Ascending aorta (tissue), 2 donors: ENCODE measurements at regions not wholly inside any gene's neighbourhood (a gene's known extent, or its start where the extent isn't known, plus 50 kb on each side); places are given as distances from the start of the nearest gene placed in this dataset.

Experiments
- DNase-seq, 2 donors: peaks; one replicate each; pipeline ENCODE4 v3.0.0-alpha.2; 2019; ENCODE audit warnings: low spot score in 2 of 2
- H3K27ac ChIP-seq, 2 donors: fragments of 200-600 bp; sonication (generic); one replicate each; pipeline ENCODE4 v1.5.1; 2016 to 2017; ENCODE audit warnings: mild to moderate bottlenecking in 1 of 2
- H3K27me3 ChIP-seq: fragments of 200-600 bp; sonication (generic); one replicate; pipeline ENCODE4 v1.5.1; 2017
- H3K36me3 ChIP-seq, 2 donors: fragments of 200-600 bp; sonication (generic); one replicate each; pipeline ENCODE4 v1.5.1; 2016
- H3K4me1 ChIP-seq, 2 donors: fragments of 200-600 bp; sonication (generic); one replicate each; pipeline ENCODE4 v1.5.1; 2016 to 2017; ENCODE audit warnings: mild to moderate bottlenecking in 1 of 2
- H3K4me3 ChIP-seq, 2 donors: fragments of 200-600 bp; sonication (generic); one replicate each; pipeline ENCODE4 v1.5.1; 2016 to 2017; ENCODE audit warnings: mild to moderate bottlenecking in 1 of 2
- H3K9me3 ChIP-seq, 2 donors: fragments of 200-600 bp; sonication (generic); one replicate each; pipeline ENCODE4 v1.5.1; 2016
- intact Hi-C: fragments of 100-400 bp; cut with DNase I; formaldehyde crosslinking; loops from one replicate; pipeline ENCODE4 v1.15.1; 2023
- TF ChIP-seq, protein P1 (sequence below), 3 experiments: fragments of 200-600 bp in 2 of 3; fragments of 450-650 bp in 1 of 3; sonication (generic) in 2 of 3; IDR thresholded peaks; one replicate each; pipeline ENCODE4 v1.5.1; 2016 to 2019; ENCODE audit warnings: antibody characterized with exemption in 3 of 3, mild to moderate bottlenecking in 1 of 3, moderate library complexity in 1 of 3

DNA sequence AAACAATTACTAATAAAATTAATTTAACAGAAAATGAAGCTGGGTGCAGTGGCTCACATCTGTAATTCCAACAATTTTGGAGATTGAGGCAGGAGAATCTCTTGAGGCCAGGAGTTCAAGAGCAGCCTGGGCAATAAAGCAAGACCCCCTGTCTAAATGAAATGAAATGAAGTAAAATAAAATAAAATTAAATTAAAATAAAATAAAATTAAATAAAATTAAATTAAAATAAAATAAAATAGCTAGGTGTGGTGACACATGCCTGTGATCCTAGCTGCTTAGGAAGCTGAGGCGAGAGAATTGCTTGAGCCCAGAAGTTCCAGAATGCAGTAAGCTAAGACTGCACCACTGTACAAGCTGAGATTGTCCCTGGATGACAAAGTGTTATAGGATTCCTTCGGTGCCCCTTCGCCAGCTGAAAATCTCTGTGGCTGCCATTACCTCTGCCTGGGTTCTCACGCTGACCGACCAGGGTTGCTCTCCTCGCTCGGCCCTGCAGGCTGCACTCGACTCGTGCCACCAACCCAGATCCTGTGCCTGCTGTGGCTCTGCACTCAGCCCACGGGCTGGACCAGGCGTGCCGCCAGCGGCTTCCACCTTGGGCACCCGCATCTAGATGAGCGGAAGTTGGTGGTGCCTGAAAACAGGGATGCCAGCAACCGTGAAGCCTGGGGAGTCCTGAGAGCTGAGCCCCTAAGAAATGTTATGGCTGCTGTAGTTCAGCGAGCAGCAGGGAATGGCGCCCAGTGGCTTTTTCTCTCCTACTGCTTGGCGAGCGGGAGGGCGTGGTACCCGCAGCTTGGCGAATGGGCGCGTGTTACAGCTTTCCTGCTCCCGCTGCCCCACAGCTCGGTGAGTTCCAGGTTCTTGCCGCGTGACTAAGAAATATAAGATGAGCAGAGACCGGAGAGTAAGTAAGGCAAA is 539.2 kb upstream of the PCDH9 start:
- Histone ChIP-seq H3K36me3 (no peaks in the 10 kb centered on the region), H3K4me1 (no peaks in the 10 kb centered on the region), H3K4me3 (no peak overlapping the region), H3K27me3 (no peaks in the 10 kb centered on the region), H3K9me3 (no peaks in the 10 kb centered on the region), H3K27ac (no peak overlapping the region)
- TF ChIP-seq, protein P1, sequence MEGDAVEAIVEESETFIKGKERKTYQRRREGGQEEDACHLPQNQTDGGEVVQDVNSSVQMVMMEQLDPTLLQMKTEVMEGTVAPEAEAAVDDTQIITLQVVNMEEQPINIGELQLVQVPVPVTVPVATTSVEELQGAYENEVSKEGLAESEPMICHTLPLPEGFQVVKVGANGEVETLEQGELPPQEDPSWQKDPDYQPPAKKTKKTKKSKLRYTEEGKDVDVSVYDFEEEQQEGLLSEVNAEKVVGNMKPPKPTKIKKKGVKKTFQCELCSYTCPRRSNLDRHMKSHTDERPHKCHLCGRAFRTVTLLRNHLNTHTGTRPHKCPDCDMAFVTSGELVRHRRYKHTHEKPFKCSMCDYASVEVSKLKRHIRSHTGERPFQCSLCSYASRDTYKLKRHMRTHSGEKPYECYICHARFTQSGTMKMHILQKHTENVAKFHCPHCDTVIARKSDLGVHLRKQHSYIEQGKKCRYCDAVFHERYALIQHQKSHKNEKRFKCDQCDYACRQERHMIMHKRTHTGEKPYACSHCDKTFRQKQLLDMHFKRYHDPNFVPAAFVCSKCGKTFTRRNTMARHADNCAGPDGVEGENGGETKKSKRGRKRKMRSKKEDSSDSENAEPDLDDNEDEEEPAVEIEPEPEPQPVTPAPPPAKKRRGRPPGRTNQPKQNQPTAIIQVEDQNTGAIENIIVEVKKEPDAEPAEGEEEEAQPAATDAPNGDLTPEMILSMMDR (IDR thresholded peaks at IDR 0.05), result no peak
- DNase-seq, result no peak
- intact Hi-C loops, result no loop called here

GRCh38 chr13:67763984-67764383 is 533.8 kb upstream of the PCDH9 start:
- Histone ChIP-seq H3K9me3 (no peaks in the 10 kb centered on the region), H3K27me3 (no peaks in the 10 kb centered on the region)
- intact Hi-C loops, result no loop called here

DNA sequence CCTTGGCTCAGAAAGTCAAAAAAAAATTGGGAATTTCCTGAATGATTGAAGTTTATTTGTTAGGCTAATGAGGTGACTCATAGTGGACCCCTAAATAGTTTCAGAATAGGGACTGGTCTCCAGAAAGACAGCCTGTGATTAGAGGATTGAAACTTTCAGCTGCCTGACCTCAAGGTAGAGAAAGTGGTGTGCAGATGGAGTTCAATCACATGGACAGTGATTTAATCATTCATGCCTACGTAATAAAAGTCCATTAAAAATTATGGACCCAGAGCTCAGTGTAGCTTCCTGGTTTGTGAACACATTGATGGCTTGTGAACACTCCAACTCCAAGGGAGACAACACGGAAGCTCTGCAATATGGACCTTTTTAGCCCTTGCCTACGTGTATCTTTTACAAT is 533.2 kb upstream of the PCDH9 start:
- H3K4me3 ChIP-seq, result no peak overlapping the region
- intact Hi-C loops, result no loop called here
- no peaks in the 10 kb centered on the region for H3K36me3 ChIP-seq
- TF ChIP-seq, protein P1 (IDR thresholded peaks at IDR 0.05), result no peak
- no peaks in the 10 kb centered on the region for H3K4me1 ChIP-seq
- H3K9me3 ChIP-seq, result no peaks in the 10 kb centered on the region
- no peak overlapping the region for H3K27ac ChIP-seq
- H3K27me3 ChIP-seq, result no peaks in the 10 kb centered on the region
- DNase-seq, result no peak

More at GRCh38 chr13:67763984-67764383, 533.8 kb upstream of the PCDH9 start:
- Histone ChIP-seq H3K4me3 (no peak overlapping the region), H3K36me3 (no peaks in the 10 kb centered on the region), H3K27ac (no peak overlapping the region), H3K4me1 (no peaks in the 10 kb centered on the region)
- no peak for DNase-seq
- TF ChIP-seq, protein P1 (IDR thresholded peaks at IDR 0.05), result no peak

DNA sequence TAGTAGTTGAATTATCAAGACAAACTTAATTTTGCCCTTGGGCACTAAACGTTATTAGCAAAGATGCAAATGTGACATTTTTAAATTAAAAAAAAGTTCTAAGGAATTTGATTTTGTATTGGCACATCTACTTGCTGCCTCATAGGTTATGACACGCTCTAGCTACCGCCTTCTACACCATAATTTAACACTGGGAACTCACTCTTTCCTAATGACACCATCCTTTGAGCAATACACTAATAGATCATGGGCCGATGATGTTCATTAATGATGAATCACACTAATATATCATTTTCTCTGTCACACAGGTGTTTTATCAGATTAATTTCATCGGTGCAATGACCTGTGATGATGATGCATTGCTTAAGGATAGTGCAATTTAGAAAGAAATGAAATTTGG is 528.8 kb upstream of the PCDH9 start:
- intact Hi-C loops, result no loop called here
- Histone ChIP-seq H3K9me3 (no peaks in the 10 kb centered on the region), H3K36me3 (no peaks in the 10 kb centered on the region), H3K4me3 (no peak overlapping the region), H3K27me3 (no peaks in the 10 kb centered on the region), H3K27ac (no peak overlapping the region), H3K4me1 (no peaks in the 10 kb centered on the region)
- no peak for DNase-seq
- TF ChIP-seq, protein P1 (IDR thresholded peaks at IDR 0.05), result no peak

- Histone ChIP-seq H3K27me3 (no peaks in the 10 kb centered on the region), H3K36me3 (no peaks in the 10 kb centered on the region), H3K9me3 (no peaks in the 10 kb centered on the region), H3K4me3 (no peak overlapping the region), H3K4me1 (no peaks in the 10 kb centered on the region), H3K27ac (no peak overlapping the region)
- intact Hi-C loops, result no loop called here
- no peak for DNase-seq
- TF ChIP-seq, protein P1 (IDR thresholded peaks at IDR 0.05), result no peak
These were observed 523.9 kb upstream of the PCDH9 start for GRCh38 chr13:67754012-67754411.
